ENCODE measurements at regions not wholly inside any gene's neighbourhood (a gene's known extent, or its start where the extent isn't known, plus 50 kb on each side); places are given as distances from the start of the nearest gene placed in this dataset.

DNA sequence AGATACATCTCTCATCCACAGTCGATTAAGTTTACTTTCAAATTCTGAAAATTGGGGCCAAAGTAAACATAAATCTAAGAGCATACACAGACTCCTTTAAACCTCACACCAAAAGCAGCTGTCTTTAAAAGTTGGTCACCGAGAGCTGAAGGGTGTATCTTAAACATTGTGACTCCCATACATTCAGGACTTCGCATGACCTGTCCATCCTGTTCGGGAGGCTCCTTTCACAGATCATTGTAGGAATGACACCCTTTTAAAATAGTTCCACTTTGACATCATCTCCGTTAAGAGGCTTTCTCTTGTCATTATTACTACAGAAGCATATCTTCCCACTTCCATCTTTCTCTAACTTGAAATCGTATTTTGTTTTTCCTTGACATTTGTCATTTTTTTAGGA is 440.0 kb downstream of the DNAJB9 start:
- TF ChIP-seq, protein P1, sequence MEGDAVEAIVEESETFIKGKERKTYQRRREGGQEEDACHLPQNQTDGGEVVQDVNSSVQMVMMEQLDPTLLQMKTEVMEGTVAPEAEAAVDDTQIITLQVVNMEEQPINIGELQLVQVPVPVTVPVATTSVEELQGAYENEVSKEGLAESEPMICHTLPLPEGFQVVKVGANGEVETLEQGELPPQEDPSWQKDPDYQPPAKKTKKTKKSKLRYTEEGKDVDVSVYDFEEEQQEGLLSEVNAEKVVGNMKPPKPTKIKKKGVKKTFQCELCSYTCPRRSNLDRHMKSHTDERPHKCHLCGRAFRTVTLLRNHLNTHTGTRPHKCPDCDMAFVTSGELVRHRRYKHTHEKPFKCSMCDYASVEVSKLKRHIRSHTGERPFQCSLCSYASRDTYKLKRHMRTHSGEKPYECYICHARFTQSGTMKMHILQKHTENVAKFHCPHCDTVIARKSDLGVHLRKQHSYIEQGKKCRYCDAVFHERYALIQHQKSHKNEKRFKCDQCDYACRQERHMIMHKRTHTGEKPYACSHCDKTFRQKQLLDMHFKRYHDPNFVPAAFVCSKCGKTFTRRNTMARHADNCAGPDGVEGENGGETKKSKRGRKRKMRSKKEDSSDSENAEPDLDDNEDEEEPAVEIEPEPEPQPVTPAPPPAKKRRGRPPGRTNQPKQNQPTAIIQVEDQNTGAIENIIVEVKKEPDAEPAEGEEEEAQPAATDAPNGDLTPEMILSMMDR (conservative IDR thresholded peaks at IDR 0.05; ENCODE audit: low read depth, low read length), result no peak
- TF ChIP-seq POLR2A (IDR thresholded peaks at IDR 0.05; ENCODE audit: low read depth, low read length) (no peak), MAZ (IDR thresholded peaks at IDR 0.05; ENCODE audit: borderline replicate concordance, low read depth, low read length) (no peak)
- TF ChIP-seq, protein P2, sequence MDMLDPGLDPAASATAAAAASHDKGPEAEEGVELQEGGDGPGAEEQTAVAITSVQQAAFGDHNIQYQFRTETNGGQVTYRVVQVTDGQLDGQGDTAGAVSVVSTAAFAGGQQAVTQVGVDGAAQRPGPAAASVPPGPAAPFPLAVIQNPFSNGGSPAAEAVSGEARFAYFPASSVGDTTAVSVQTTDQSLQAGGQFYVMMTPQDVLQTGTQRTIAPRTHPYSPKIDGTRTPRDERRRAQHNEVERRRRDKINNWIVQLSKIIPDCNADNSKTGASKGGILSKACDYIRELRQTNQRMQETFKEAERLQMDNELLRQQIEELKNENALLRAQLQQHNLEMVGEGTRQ (IDR thresholded peaks at IDR 0.05; ENCODE audit: low read depth, low read length), result no peak
